ENCODE measurements at regions not wholly inside any gene's neighbourhood (a gene's known extent, or its start where the extent isn't known, plus 50 kb on each side); places are given as distances from the start of the nearest gene placed in this dataset.

DNA sequence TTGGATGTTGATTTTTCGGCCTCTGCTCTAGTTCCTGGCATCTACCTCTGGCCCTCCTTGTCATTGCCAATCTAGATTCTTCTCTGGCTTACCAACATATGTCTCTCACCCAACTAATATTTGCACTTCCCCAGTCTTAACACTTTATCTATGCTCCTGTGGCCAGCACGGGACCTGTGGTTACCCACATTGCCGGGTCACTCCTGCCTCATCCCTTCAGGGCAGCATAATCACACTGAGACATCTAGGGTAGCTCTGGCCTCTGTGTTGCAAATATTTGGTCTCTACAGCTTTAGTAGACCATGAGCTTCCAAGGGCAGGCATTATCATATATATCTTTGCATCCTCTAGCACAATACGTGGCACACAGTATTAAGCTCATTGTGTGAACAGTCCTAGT lies 182.0 kb upstream of the ARHGAP20 start:
- H3K4me3 ChIP-seq: no peak overlapping the region
- no peaks in the 10 kb centered on the region for H3K9me3 ChIP-seq
- no peak for DNase-seq (ENCODE audit: low spot score)
- TF ChIP-seq, protein P1, sequence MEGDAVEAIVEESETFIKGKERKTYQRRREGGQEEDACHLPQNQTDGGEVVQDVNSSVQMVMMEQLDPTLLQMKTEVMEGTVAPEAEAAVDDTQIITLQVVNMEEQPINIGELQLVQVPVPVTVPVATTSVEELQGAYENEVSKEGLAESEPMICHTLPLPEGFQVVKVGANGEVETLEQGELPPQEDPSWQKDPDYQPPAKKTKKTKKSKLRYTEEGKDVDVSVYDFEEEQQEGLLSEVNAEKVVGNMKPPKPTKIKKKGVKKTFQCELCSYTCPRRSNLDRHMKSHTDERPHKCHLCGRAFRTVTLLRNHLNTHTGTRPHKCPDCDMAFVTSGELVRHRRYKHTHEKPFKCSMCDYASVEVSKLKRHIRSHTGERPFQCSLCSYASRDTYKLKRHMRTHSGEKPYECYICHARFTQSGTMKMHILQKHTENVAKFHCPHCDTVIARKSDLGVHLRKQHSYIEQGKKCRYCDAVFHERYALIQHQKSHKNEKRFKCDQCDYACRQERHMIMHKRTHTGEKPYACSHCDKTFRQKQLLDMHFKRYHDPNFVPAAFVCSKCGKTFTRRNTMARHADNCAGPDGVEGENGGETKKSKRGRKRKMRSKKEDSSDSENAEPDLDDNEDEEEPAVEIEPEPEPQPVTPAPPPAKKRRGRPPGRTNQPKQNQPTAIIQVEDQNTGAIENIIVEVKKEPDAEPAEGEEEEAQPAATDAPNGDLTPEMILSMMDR (IDR thresholded peaks at IDR 0.05): no peak
- TF ChIP-seq POLR2AphosphoS5 (IDR thresholded peaks at IDR 0.05) (no peak), POLR2A (IDR thresholded peaks at IDR 0.05) (no peak)
- no peaks in the 10 kb centered on the region for H3K4me1 ChIP-seq (replicated peaks)
- intact Hi-C loops (cut with DNase I): no loop called here
- no peaks in the 10 kb centered on the region for H3K36me3 ChIP-seq
- no peaks in the 10 kb centered on the region for H3K27me3 ChIP-seq (replicated peaks; ENCODE audit: insufficient read depth)
- WGBS: 85% methylated on average over 4 of the region's 4 CpGs
- no peak overlapping the region for H3K27ac ChIP-seq

DNA sequence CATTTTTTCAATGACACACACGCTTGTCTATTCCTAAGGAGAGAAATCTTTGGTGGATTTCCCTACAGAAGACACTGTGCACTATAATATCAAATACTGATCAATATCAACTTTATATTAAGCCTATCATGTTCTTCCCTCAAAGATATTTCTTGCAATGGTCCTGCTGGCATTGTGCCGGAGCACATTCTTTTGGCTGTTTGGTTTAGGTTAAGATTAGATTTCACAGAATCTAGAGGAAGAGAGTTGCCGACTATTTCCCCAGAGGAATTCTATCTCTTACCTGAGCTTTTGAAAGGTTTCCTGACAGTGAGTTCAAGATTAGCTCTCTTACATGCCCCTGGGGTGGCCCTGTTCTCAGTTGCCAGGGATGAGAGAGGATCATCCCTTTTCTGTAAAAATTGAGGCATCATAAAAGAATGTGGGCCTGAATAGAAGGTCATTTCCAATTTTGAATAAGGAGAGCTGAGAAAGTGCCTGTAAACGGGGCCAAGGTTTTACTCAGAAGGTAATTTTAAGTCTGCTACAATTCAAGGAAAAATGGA lies 180.6 kb upstream of the ARHGAP20 start:
- no peaks in the 10 kb centered on the region for H3K9me3 ChIP-seq
- no peak for DNase-seq (ENCODE audit: low spot score)
- WGBS: 57% methylated on average over 4 of the region's 4 CpGs
- intact Hi-C loops (cut with DNase I): no loop called here
- H3K4me1 ChIP-seq (replicated peaks): no peaks in the 10 kb centered on the region
- H3K36me3 ChIP-seq: no peaks in the 10 kb centered on the region
- H3K27me3 ChIP-seq (replicated peaks; ENCODE audit: insufficient read depth): no peaks in the 10 kb centered on the region
- H3K27ac ChIP-seq: no peak overlapping the region
- no peak overlapping the region for H3K4me3 ChIP-seq
- TF ChIP-seq POLR2AphosphoS5 (IDR thresholded peaks at IDR 0.05) (no peak), POLR2A (IDR thresholded peaks at IDR 0.05) (no peak)
- TF ChIP-seq, protein P1 (IDR thresholded peaks at IDR 0.05): no peak

DNA sequence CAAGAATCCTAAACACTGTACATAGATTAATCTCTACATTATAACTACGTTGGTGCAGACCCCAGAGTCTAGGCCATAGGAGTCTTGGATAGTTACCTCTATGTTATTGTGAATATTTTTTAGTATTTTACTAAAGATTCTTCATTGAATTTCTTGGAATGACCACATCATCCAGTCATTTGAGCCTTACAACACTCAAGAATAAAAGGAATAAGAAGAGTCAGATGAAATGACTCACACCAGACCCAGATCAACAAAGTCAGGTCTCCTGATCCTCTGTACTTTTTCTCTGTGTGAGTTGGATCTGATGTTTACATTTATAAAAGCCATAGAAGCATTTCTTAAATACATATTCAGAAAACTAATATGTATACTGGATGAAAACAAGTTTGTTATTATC lies 179.2 kb upstream of the ARHGAP20 start:
- DNase-seq (ENCODE audit: low spot score): no peak
- Histone ChIP-seq H3K9me3 (no peaks in the 10 kb centered on the region), H3K4me3 (no peak overlapping the region), H3K4me1 (replicated peaks) (no peaks in the 10 kb centered on the region), H3K27me3 (replicated peaks; ENCODE audit: insufficient read depth) (no peaks in the 10 kb centered on the region), H3K36me3 (no peaks in the 10 kb centered on the region), H3K27ac (no peak overlapping the region)
- no peak for TF ChIP-seq POLR2AphosphoS5 (IDR thresholded peaks at IDR 0.05)
- TF ChIP-seq POLR2A (IDR thresholded peaks at IDR 0.05): no peak
- TF ChIP-seq, protein P1 (IDR thresholded peaks at IDR 0.05): no peak
- intact Hi-C loops (cut with DNase I): no loop called here
- 90% methylated on average over 1 of the region's 1 CpG for WGBS

DNA sequence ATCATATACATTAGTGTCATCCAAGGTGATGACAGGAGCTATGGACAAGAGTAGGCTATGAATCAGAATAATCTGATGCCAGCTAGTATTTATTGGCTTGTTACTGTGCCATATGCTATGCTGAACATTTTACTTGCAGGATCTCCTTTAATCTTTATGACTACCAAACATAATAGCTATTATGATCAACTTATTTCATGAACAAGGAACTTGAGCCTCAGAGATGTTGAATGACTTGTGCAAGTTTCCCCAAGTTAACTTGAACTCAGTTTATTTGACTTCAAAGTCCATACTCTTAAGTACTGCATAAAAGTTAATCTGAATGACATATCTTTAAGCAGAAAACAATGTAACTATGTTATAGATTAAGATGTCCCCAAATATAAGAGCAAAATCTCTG lies 178.8 kb upstream of the ARHGAP20 start:
- no peak for DNase-seq (ENCODE audit: low spot score)
- H3K36me3 ChIP-seq: no peaks in the 10 kb centered on the region
- H3K4me3 ChIP-seq: no peak overlapping the region
- intact Hi-C loops (cut with DNase I): no loop called here
- TF ChIP-seq, protein P1 (IDR thresholded peaks at IDR 0.05): no peak
- TF ChIP-seq POLR2A (IDR thresholded peaks at IDR 0.05): no peak
- TF ChIP-seq POLR2AphosphoS5 (IDR thresholded peaks at IDR 0.05): no peak
- H3K27ac ChIP-seq: no peak overlapping the region
- H3K9me3 ChIP-seq: no peaks in the 10 kb centered on the region
- no peaks in the 10 kb centered on the region for H3K27me3 ChIP-seq (replicated peaks; ENCODE audit: insufficient read depth)
- no peaks in the 10 kb centered on the region for H3K4me1 ChIP-seq (replicated peaks)

DNA sequence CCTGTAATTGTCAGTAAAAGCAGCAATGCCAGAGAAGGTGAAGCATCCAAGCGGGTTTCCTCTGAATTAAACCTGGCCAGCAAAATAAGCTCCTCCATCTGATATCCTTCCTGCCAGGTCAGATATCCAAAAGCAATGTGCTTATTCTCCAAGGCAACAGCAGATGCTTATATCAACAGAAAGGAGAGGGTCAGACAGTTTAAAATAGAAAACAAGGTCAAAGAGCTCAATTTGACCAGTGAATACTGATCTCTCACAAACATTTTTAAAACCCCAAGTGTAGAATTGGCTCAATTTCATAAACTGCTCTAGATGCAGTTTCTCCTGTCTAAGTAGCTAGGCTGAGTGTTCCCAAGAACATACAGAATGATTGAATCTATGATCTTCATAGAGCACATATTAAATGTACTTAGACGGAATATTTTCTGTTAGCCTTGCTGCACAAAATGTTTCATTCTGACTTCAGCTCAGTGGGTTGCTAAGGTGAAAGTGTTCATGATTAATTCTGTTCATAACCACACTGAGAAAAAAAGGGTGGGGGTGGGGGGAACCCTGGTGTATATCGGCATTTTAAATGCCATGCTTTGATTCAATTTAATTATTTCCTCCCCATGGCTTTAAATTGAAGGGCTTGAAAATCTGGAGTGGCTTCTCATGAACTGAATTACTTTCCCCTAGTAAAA lies 174.2 kb upstream of the ARHGAP20 start:
- TF ChIP-seq POLR2AphosphoS5 (IDR thresholded peaks at IDR 0.05) (no peak), POLR2A (IDR thresholded peaks at IDR 0.05) (no peak)
- TF ChIP-seq, protein P1 (IDR thresholded peaks at IDR 0.05): no peak
- WGBS: 81% methylated on average over 3 of the region's 3 CpGs

More for the DNA sequence above, 174.2 kb upstream of the ARHGAP20 start:
- no peaks in the 10 kb centered on the region for H3K4me1 ChIP-seq (replicated peaks)
- H3K4me3 ChIP-seq: no peak overlapping the region
- no peak overlapping the region for H3K27ac ChIP-seq
- H3K36me3 ChIP-seq: no peaks in the 10 kb centered on the region
- no peaks in the 10 kb centered on the region for H3K27me3 ChIP-seq (replicated peaks; ENCODE audit: insufficient read depth)
- intact Hi-C loops (cut with DNase I): no loop called here
- no peak for DNase-seq (ENCODE audit: low spot score)
- no peaks in the 10 kb centered on the region for H3K9me3 ChIP-seq
